DOHH2 (cell line): ENCODE measurements at regions not wholly inside any gene's neighbourhood (a gene's known extent, or its start where the extent isn't known, plus 50 kb on each side); places are given as distances from the start of the nearest gene placed in this dataset.

Source experiments
- H3F3A ChIP-seq: fragments of 200-600 bp; sonication (generic), shearing (Covaris generic); 2 replicates; pipeline ENCODE4 v1.6.0; 2016; ENCODE audit warnings: antibody characterized with exemption, mild to moderate bottlenecking; ENCODE audit not compliant: control insufficient read depth, insufficient read depth
- H3K27ac ChIP-seq: fragments of 200-600 bp; sonication (generic); 2 replicates; pipeline ENCODE4 v1.5.1; 2014; ENCODE audit warnings: low read depth, mild to moderate bottlenecking, low read length, moderate library complexity
- H3K27me3 ChIP-seq: fragments of 200-600 bp; sonication (generic); 2 replicates; pipeline ENCODE4 v1.6.1; 2014; ENCODE audit warnings: mild to moderate bottlenecking, low read length, mixed read lengths; ENCODE audit not compliant: control insufficient read depth
- H3K36me3 ChIP-seq: fragments of 200-600 bp; sonication (generic); 2 replicates; pipeline ENCODE4 v1.6.1; 2014; ENCODE audit warnings: mild to moderate bottlenecking, low read length, moderate library complexity, mixed read lengths; ENCODE audit not compliant: control insufficient read depth
- H3K4me1 ChIP-seq: fragments of 200-600 bp; sonication (generic); 2 replicates; pipeline ENCODE4 v1.6.1; 2014; ENCODE audit warnings: mild to moderate bottlenecking, low read length, mixed read lengths; ENCODE audit not compliant: control insufficient read depth
- H3K4me2 ChIP-seq: fragments of 200-600 bp; sonication (generic); 2 replicates; pipeline ENCODE4 v1.6.0; 2014; ENCODE audit warnings: mild to moderate bottlenecking, low read length, moderate library complexity
- H3K4me3 ChIP-seq: fragments of 200-600 bp; sonication (generic); 2 replicates; pipeline ENCODE4 v1.5.1; 2014; ENCODE audit warnings: mild to moderate bottlenecking, low read length, mixed read lengths
- H3K79me2 ChIP-seq: fragments of 200-600 bp; sonication (generic); 2 replicates; pipeline ENCODE4 v1.6.1; 2014; ENCODE audit warnings: mild to moderate bottlenecking, low read length, mixed read lengths; ENCODE audit not compliant: control insufficient read depth
- H3K9me2 ChIP-seq: fragments of 200-600 bp; sonication (generic); replicated peaks from 2 replicates; pipeline ENCODE4 v1.6.1; 2014; ENCODE audit warnings: mild to moderate bottlenecking, low read length, mixed read lengths; ENCODE audit not compliant: control insufficient read depth
- H3K9me3 ChIP-seq: fragments of 200-600 bp; sonication (generic); 2 replicates; pipeline ENCODE4 v1.6.1; 2014; ENCODE audit warnings: antibody characterized with exemption, low read length, mixed read lengths; ENCODE audit not compliant: control insufficient read depth, insufficient read depth
- H4K20me1 ChIP-seq: fragments of 200-600 bp; sonication (generic); 2 replicates; pipeline ENCODE4 v1.6.0; 2014; ENCODE audit warnings: low read depth, mild to moderate bottlenecking, antibody characterized with exemption, low read length, moderate library complexity; ENCODE audit not compliant: control insufficient read depth, insufficient read depth
- CTCF ChIP-seq: fragments of 200-600 bp; sonication (generic); IDR thresholded peaks from one replicate; pipeline ENCODE4 v1.5.1; 2014; ENCODE audit warnings: antibody characterized with exemption, mild to moderate bottlenecking, low read depth, low read length; ENCODE audit not compliant: poor library complexity, severe bottlenecking
- EZH2phosphoT487 ChIP-seq: fragments of 200-600 bp; sonication (generic); IDR thresholded peaks from 2 replicates; pipeline ENCODE4 v1.6.1; 2017; ENCODE audit warnings: borderline replicate concordance, mild to moderate bottlenecking, antibody characterized with exemption, low read length, moderate library complexity, mixed read lengths

- Histone ChIP-seq H3K4me3 (no peak overlapping the region), H3K27ac (no peak overlapping the region), H3K4me1 (no peaks in the 10 kb centered on the region), H3K9me3 (no peaks in the 10 kb centered on the region), H3K4me2 (no peak overlapping the region), H4K20me1 (no peaks in the 10 kb centered on the region), H3K27me3 (peaks cover 33% of the 10 kb centered on the region), H3F3A (no peaks in the 10 kb centered on the region), H3K36me3 (no peaks in the 10 kb centered on the region), H3K9me2 (no peaks in the 10 kb centered on the region), H3K79me2 (no peaks in the 10 kb centered on the region)
- no peak for TF ChIP-seq EZH2phosphoT487
- TF ChIP-seq CTCF: no peak
Observed at GRCh38 chr3:186457236-186457635, 86.9 kb downstream of the CRYGS start.

DNA sequence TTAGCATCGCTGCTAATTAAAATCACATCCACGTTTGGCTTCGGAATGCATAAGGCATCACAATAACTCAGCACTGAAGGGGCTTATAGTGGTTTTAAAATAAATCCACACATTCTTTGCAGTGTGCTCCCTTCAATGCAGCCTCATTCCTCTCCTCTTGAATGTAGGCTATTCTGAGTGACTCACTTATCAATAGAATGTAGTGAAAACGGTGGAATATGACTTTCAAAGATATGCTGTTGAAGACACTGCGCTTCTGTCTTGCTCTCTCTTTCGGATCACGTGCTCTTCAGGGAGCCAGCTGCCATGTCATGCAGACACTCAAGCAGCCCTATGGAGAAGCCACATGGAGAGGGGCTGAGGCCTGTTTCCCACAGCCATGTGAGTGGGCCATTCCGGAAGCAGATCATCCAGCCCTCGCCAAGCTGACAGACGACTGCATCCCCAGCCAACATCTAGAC, 87.4 kb downstream of the CRYGS start:
- peaks cover 33% of the 10 kb centered on the region for H3K27me3 ChIP-seq
- H3K4me1 ChIP-seq: no peaks in the 10 kb centered on the region
- H3F3A ChIP-seq: no peaks in the 10 kb centered on the region
- H3K27ac ChIP-seq: no peak overlapping the region
- TF ChIP-seq EZH2phosphoT487: no peak
- no peak for TF ChIP-seq CTCF
- no peaks in the 10 kb centered on the region for H3K79me2 ChIP-seq
- no peaks in the 10 kb centered on the region for H3K9me3 ChIP-seq
- H3K9me2 ChIP-seq: no peaks in the 10 kb centered on the region
- H3K4me3 ChIP-seq: no peak overlapping the region
- no peak overlapping the region for H3K4me2 ChIP-seq
- H3K36me3 ChIP-seq: no peaks in the 10 kb centered on the region
- H4K20me1 ChIP-seq: no peaks in the 10 kb centered on the region

- H3K4me3 ChIP-seq: no peak overlapping the region
- H3F3A ChIP-seq: no peaks in the 10 kb centered on the region
- H3K27me3 ChIP-seq: peaks cover 22% of the 10 kb centered on the region; the same call in 1 of the 2 replicates
- H3K9me2 ChIP-seq: no peaks in the 10 kb centered on the region
- no peaks in the 10 kb centered on the region for H3K4me1 ChIP-seq
- no peaks in the 10 kb centered on the region for H3K79me2 ChIP-seq
- no peak overlapping the region for H3K4me2 ChIP-seq
- TF ChIP-seq CTCF: no peak
- TF ChIP-seq EZH2phosphoT487: no peak
- H3K36me3 ChIP-seq: no peaks in the 10 kb centered on the region
- H4K20me1 ChIP-seq: no peaks in the 10 kb centered on the region
- H3K9me3 ChIP-seq: no peaks in the 10 kb centered on the region
- no peak overlapping the region for H3K27ac ChIP-seq
Observed at GRCh38 chr3:186454881-186455703, 89.1 kb downstream of the CRYGS start.
